ENCODE measurements at regions not wholly inside any gene's neighbourhood (a gene's known extent, or its start where the extent isn't known, plus 50 kb on each side); places are given as distances from the start of the nearest gene placed in this dataset.
A peak's percentile ranks its signal among the peaks of the same experiment; 100 is the strongest.

- H3K27ac Mint-ChIP-seq (ENCODE audit: low read depth, unreplicated experiment), result no peak overlapping the region
- H3K27me3 Mint-ChIP-seq (ENCODE audit: insufficient read depth, unreplicated experiment), result no peaks in the 10 kb centered on the region
- no peaks in the 10 kb centered on the region for H3K36me3 Mint-ChIP-seq (ENCODE audit: insufficient read depth, unreplicated experiment)
- intact Hi-C loops (cut with micrococcal nuclease), result no loop called here
- no peak for TF ChIP-seq CTCF (IDR thresholded peaks at IDR 0.05; ENCODE audit: unreplicated experiment)
- ChIA-PET CTCF (interaction anchor here (0.6 to 0.9 kb wide), 4 partner anchors 13 to 394 kb away, joined by 3 to 4 read pairs (median 3); no protein-coding TSS in a partner anchor), POLR2A (interaction anchor here (0.9 to 1.0 kb wide), 2 partner anchors 13 to 15 kb away, joined by 3 read pairs; no protein-coding TSS in a partner anchor)
- no peak overlapping the region for H3K4me3 Mint-ChIP-seq (ENCODE audit: unreplicated experiment)
- no peaks in the 10 kb centered on the region for H3K9me3 Mint-ChIP-seq (ENCODE audit: unreplicated experiment)
- peak; percentile 48 for DNase-seq (ENCODE audit: unreplicated experiment)
- BruUV-seq (replicated peaks), result no TSS peak
- peaks cover 8% of the 10 kb centered on the region for H3K4me1 Mint-ChIP-seq (ENCODE audit: insufficient read depth, unreplicated experiment)
Measured at GRCh38 chr12:105740970-105741725, 397.6 kb downstream of the NUAK1 start.

GRCh38 chr12:105741786-105742566 lies 396.8 kb downstream of the NUAK1 start:
- Mint-ChIP-seq H3K27me3 (ENCODE audit: insufficient read depth, unreplicated experiment) (no peaks in the 10 kb centered on the region), H3K9me3 (ENCODE audit: unreplicated experiment) (no peaks in the 10 kb centered on the region), H3K4me3 (ENCODE audit: unreplicated experiment) (no peak overlapping the region), H3K36me3 (ENCODE audit: insufficient read depth, unreplicated experiment) (no peaks in the 10 kb centered on the region), H3K4me1 (ENCODE audit: insufficient read depth, unreplicated experiment) (peaks cover 8% of the 10 kb centered on the region), H3K27ac (ENCODE audit: low read depth, unreplicated experiment) (no peak overlapping the region)
- no TSS peak for BruUV-seq (replicated peaks)
- TF ChIP-seq CTCF (IDR thresholded peaks at IDR 0.05; ENCODE audit: unreplicated experiment), result no peak
- intact Hi-C loops (cut with micrococcal nuclease), result no loop called here
- ChIA-PET CTCF (interaction anchor here (0.5 to 1.1 kb wide), 3 partner anchors 20 to 394 kb away, joined by 3 read pairs; no protein-coding TSS in a partner anchor), POLR2A (interaction anchor here (1.0 kb wide), 1 partner anchor 15 kb away, joined by 3 read pairs; no protein-coding TSS in a partner anchor)
- peak; percentile 74 for DNase-seq (ENCODE audit: unreplicated experiment)

- ChIA-PET POLR2A (no interaction called here), CTCF (interaction anchor here (1.1 kb wide), 1 partner anchor 20 kb away, joined by 3 read pairs; no protein-coding TSS in a partner anchor)
- no peak overlapping the region for H3K4me3 Mint-ChIP-seq (ENCODE audit: unreplicated experiment)
- H3K36me3 Mint-ChIP-seq (ENCODE audit: insufficient read depth, unreplicated experiment), result no peaks in the 10 kb centered on the region
- no peaks in the 10 kb centered on the region for H3K9me3 Mint-ChIP-seq (ENCODE audit: unreplicated experiment)
- TF ChIP-seq CTCF (IDR thresholded peaks at IDR 0.05; ENCODE audit: unreplicated experiment), result no peak
- DNase-seq (ENCODE audit: unreplicated experiment), result no peak
- intact Hi-C loops (cut with micrococcal nuclease), result no loop called here
- no peak overlapping the region for H3K27ac Mint-ChIP-seq (ENCODE audit: low read depth, unreplicated experiment)
- no peaks in the 10 kb centered on the region for H3K27me3 Mint-ChIP-seq (ENCODE audit: insufficient read depth, unreplicated experiment)
- BruUV-seq (replicated peaks), result no TSS peak
- H3K4me1 Mint-ChIP-seq (ENCODE audit: insufficient read depth, unreplicated experiment), result peaks cover 8% of the 10 kb centered on the region
Measured at GRCh38 chr12:105742567-105742874, 396.2 kb downstream of the NUAK1 start.

GRCh38 chr12:105744371-105745058 lies 394.2 kb downstream of the NUAK1 start:
- intact Hi-C loops (cut with micrococcal nuclease), result no loop called here
- H3K36me3 Mint-ChIP-seq (ENCODE audit: insufficient read depth, unreplicated experiment), result no peaks in the 10 kb centered on the region
- no peaks in the 10 kb centered on the region for H3K27me3 Mint-ChIP-seq (ENCODE audit: insufficient read depth, unreplicated experiment)
- no TSS peak for BruUV-seq (replicated peaks)
- CTCF ChIA-PET, result interaction anchor here (0.7 kb wide), 1 partner anchor 10 kb away, joined by 3 read pairs; no protein-coding TSS in a partner anchor
- no peak for DNase-seq (ENCODE audit: unreplicated experiment)
- H3K9me3 Mint-ChIP-seq (ENCODE audit: unreplicated experiment), result no peaks in the 10 kb centered on the region
- POLR2A ChIA-PET, result no interaction called here
- no peak overlapping the region for H3K27ac Mint-ChIP-seq (ENCODE audit: low read depth, unreplicated experiment)
- H3K4me1 Mint-ChIP-seq (ENCODE audit: insufficient read depth, unreplicated experiment), result peaks cover 20% of the 10 kb centered on the region
- no peak for TF ChIP-seq CTCF (IDR thresholded peaks at IDR 0.05; ENCODE audit: unreplicated experiment)
- H3K4me3 Mint-ChIP-seq (ENCODE audit: unreplicated experiment), result no peak overlapping the region

All from MCF 10A (cell line).